Keratinocyte (primary cell): ENCODE measurements at regions not wholly inside any gene's neighbourhood (a gene's known extent, or its start where the extent isn't known, plus 50 kb on each side); places are given as distances from the start of the nearest gene placed in this dataset.

Source experiments
- DNase-seq: peaks from one replicate; pipeline ENCODE4 v3.0.0-alpha.2; 2011; ENCODE audit warnings: low read depth, missing footprints, low spot score
- FAIRE-seq: peaks from 2 replicates; lab custom pipeline; 2011; peaks lifted over from hg19 to GRCh38; lab: Jason Lieb, UNC
- H2AFZ ChIP-seq: 2 replicates; pipeline ENCODE4 v1.6.0; 2012; ENCODE audit warnings: low read length, control low read depth, inconsistent platforms; ENCODE audit not compliant: control insufficient read depth
- H3K27ac ChIP-seq: 2 replicates; pipeline ENCODE4 v1.5.1; 2011; ENCODE audit warnings: low read length; ENCODE audit not compliant: control insufficient read depth, insufficient read depth
- H3K27me3 ChIP-seq: 3 replicates; pipeline ENCODE4 v1.6.0; 2011; ENCODE audit warnings: low read length; ENCODE audit not compliant: control insufficient read depth, insufficient read depth; ENCODE audit errors: extremely low read depth
- H3K36me3 ChIP-seq, 2 experiments: 2 replicates in 1 of 2; 3 replicates in 1 of 2; pipeline ENCODE4 v1.5.1; 2011; ENCODE audit warnings: low read length in 2 of 2, mild to moderate bottlenecking in 1 of 2; ENCODE audit not compliant: control insufficient read depth in 2 of 2, insufficient read depth in 2 of 2; ENCODE audit errors: extremely low read depth in 1 of 2
- H3K4me1 ChIP-seq: 3 replicates; pipeline ENCODE4 v1.5.1; 2011; ENCODE audit warnings: low read length; ENCODE audit not compliant: control insufficient read depth, insufficient read depth; ENCODE audit errors: extremely low read depth
- H3K4me2 ChIP-seq: 3 replicates; pipeline ENCODE4 v1.6.0; 2011; ENCODE audit warnings: low read depth, low read length; ENCODE audit not compliant: control insufficient read depth, insufficient read depth; ENCODE audit errors: extremely low read depth
- H3K4me3 ChIP-seq, 3 experiments: fragments of 200-600 bp in 1 of 3; sonication (generic) in 1 of 3; 2 replicates in 2 of 3; 3 replicates in 1 of 3; pipeline ENCODE4 v1.5.1; 2011 to 2016; ENCODE audit warnings: low read length in 3 of 3, mild to moderate bottlenecking in 3 of 3, control low read depth in 2 of 3, inconsistent platforms in 1 of 3, low read depth in 1 of 3, mixed read lengths in 1 of 3, mixed run types in 1 of 3, moderate library complexity in 1 of 3; ENCODE audit not compliant: control insufficient read depth in 2 of 3, insufficient read depth in 2 of 3; ENCODE audit errors: extremely low read depth in 1 of 3
- H3K79me2 ChIP-seq: 2 replicates; pipeline ENCODE4 v1.6.0; 2012; ENCODE audit warnings: low read length; ENCODE audit not compliant: control insufficient read depth, insufficient read depth
- H3K9ac ChIP-seq: 3 replicates; pipeline ENCODE4 v1.6.0; 2011; ENCODE audit warnings: low read length; ENCODE audit not compliant: control insufficient read depth, insufficient read depth; ENCODE audit errors: extremely low read depth
- H3K9me1 ChIP-seq: 3 replicates; pipeline ENCODE4 v1.6.0; 2011; ENCODE audit warnings: low read length; ENCODE audit not compliant: control insufficient read depth, insufficient read depth; ENCODE audit errors: extremely low read depth
- H3K9me3 ChIP-seq: 2 replicates; pipeline ENCODE4 v1.5.1; 2012; ENCODE audit warnings: low read depth, low read length; ENCODE audit not compliant: control insufficient read depth
- H4K20me1 ChIP-seq: 3 replicates; pipeline ENCODE4 v1.6.0; 2011; ENCODE audit warnings: low read length; ENCODE audit not compliant: control insufficient read depth, insufficient read depth; ENCODE audit errors: extremely low read depth
- EZH2 ChIP-seq: IDR thresholded peaks from one replicate; pipeline ENCODE4 v1.6.1; 2012; ENCODE audit warnings: inconsistent platforms, mild to moderate bottlenecking, low read length, moderate library complexity
- dilution Hi-C: fragments of 300-500 bp; cut with MboI; formaldehyde crosslinking; loops from one replicate; pipeline ENCODE4 v1.7.0; 2020; ENCODE audit warnings: low sequenced_read_pairs; ENCODE audit not compliant: extremely low pct_ligation_motif_present
- TF ChIP-seq, protein P1 (sequence below), 3 experiments: IDR thresholded peaks in 1 of 3; conservative IDR thresholded peaks in 1 of 3; optimal IDR thresholded peaks in 1 of 3; 2 replicates in 2 of 3; 3 replicates in 1 of 3; pipeline versions ENCODE3 to v1.5.1; 2011; ENCODE audit warnings: low read length in 3 of 3, mild to moderate bottlenecking in 3 of 3, moderate library complexity in 2 of 3, control low read depth in 1 of 3, inconsistent platforms in 1 of 3; ENCODE audit not compliant: insufficient read depth in 2 of 3; ENCODE audit errors: extremely low read depth in 1 of 3

DNA sequence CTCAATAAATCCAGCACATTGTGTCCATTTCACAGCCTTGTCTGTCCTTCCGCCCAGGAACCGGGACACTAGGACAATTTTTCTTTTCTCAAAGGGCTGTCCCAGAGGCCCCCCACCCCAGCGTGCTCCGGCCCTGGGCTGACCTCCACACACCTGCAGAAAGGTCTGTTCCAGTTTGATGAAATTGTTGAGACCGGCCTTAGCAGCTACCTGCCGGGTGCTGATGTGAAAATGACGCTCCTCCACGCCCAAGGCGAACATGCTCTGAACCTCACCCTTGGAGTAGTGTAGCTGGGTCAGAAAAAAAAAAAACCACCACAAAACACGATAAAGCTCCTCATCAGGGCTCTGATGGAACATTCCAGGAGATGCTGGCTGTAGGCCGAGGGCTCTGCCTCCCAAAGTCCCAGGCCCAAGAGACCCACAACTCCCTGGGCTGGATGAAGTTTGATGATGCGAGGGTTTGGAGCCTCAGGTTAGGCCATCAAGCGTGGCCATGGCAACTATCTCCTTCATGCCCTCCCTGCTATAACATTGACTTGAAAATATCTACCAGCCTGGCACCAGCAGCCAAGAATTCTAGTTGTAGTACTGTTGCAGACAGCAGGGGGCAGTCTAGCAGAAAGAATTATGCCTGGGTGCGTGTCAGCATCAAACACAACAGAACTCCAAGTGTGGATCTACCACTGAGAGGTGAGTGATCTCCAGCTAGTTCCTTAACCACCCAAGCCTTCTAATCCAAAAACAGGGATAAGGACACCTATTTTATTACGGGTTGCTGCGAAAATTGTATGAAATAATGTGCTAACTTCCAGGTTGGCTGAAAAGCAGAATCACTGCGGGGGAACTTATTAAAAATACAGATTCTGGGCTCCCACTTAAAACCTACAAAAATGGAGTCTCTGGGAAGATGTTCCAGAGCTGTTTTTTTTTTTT lies 62.1 kb downstream of the RMI2 start:
- Histone ChIP-seq H3K27ac (no peak overlapping the region), H3K4me2 (no peak overlapping the region), H2AFZ (no peak overlapping the region), H3K9me3 (no peaks in the 10 kb centered on the region), H3K27me3 (peaks cover 4% of the 10 kb centered on the region), H3K4me3 (no peak overlapping the region), H3K4me1 (no peaks in the 10 kb centered on the region), H3K79me2 (no peaks in the 10 kb centered on the region), H4K20me1 (no peaks in the 10 kb centered on the region), H3K9me1 (no peaks in the 10 kb centered on the region), H3K36me3 (no peaks in the 10 kb centered on the region), H3K9ac (no peak overlapping the region)
- TF ChIP-seq EZH2 = no peak
- TF ChIP-seq, protein P1, sequence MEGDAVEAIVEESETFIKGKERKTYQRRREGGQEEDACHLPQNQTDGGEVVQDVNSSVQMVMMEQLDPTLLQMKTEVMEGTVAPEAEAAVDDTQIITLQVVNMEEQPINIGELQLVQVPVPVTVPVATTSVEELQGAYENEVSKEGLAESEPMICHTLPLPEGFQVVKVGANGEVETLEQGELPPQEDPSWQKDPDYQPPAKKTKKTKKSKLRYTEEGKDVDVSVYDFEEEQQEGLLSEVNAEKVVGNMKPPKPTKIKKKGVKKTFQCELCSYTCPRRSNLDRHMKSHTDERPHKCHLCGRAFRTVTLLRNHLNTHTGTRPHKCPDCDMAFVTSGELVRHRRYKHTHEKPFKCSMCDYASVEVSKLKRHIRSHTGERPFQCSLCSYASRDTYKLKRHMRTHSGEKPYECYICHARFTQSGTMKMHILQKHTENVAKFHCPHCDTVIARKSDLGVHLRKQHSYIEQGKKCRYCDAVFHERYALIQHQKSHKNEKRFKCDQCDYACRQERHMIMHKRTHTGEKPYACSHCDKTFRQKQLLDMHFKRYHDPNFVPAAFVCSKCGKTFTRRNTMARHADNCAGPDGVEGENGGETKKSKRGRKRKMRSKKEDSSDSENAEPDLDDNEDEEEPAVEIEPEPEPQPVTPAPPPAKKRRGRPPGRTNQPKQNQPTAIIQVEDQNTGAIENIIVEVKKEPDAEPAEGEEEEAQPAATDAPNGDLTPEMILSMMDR (optimal IDR thresholded peaks at IDR 0.05 in 1 of 3, IDR thresholded peaks at IDR 0.05 in 1 of 3, conservative IDR thresholded peaks at IDR 0.05 in 1 of 3; ENCODE audit: extremely low read depth in 1 of 3, insufficient read depth in 2 of 3, low read length in 3 of 3) = peak; percentile 63 to 94 (median 81)
- peak; percentile 87 for FAIRE-seq
- DNase-seq = peak; percentile 21
- dilution Hi-C loops = no loop called here

- Histone ChIP-seq H3K27ac (no peak overlapping the region), H3K27me3 (peaks cover 8% of the 10 kb centered on the region), H3K4me1 (no peaks in the 10 kb centered on the region), H3K4me2 (no peak overlapping the region), H3K9me3 (no peaks in the 10 kb centered on the region), H3K36me3 (no peaks in the 10 kb centered on the region), H4K20me1 (no peaks in the 10 kb centered on the region), H2AFZ (no peak overlapping the region), H3K4me3 (no peak overlapping the region), H3K9ac (no peak overlapping the region), H3K9me1 (no peaks in the 10 kb centered on the region), H3K79me2 (no peaks in the 10 kb centered on the region)
- TF ChIP-seq, protein P1 (optimal IDR thresholded peaks at IDR 0.05 in 1 of 3, IDR thresholded peaks at IDR 0.05 in 1 of 3, conservative IDR thresholded peaks at IDR 0.05 in 1 of 3; ENCODE audit: extremely low read depth in 1 of 3, insufficient read depth in 2 of 3, low read length in 3 of 3) = no peak
- TF ChIP-seq EZH2 = no peak
- FAIRE-seq (no peak), DNase-seq (no peak)
- dilution Hi-C loops = no loop called here
Measured at GRCh38 chr16:11408216-11408615, 63.0 kb downstream of the RMI2 start.
